DND-41 (cell line): ENCODE measurements at regions not wholly inside any gene's neighbourhood (a gene's known extent, or its start where the extent isn't known, plus 50 kb on each side); places are given as distances from the start of the nearest gene placed in this dataset.
"Not testable (repeated sequence)": the region's sequence is repeated elsewhere in the genome, so short reads cannot be mapped to it uniquely, and the experiment has no call there.

Experiments used
- ATAC-seq: fragments of 200-7000 bp; cut with Tn5 transposase; 3 replicates; pipeline ENCODE4 v1.9.1; 2021; ENCODE audit warnings: low read depth; ENCODE audit not compliant: insufficient read depth
- DNase-seq: peaks from one replicate; pipeline ENCODE4 v3.0.0-alpha.2; 2020
- H2AFZ ChIP-seq: 2 replicates; pipeline ENCODE4 v1.6.0; 2012; ENCODE audit warnings: low read depth, low read length
- H3K27ac ChIP-seq: 2 replicates; pipeline ENCODE4 v1.5.1; 2012; ENCODE audit warnings: low read length, inconsistent platforms
- H3K27me3 ChIP-seq: fragments of 200-600 bp; sonication (generic); 2 replicates; pipeline ENCODE4 v1.6.0; 2012; ENCODE audit warnings: low read length, mild to moderate bottlenecking, inconsistent platforms; ENCODE audit not compliant: insufficient read depth, poor library complexity
- H3K36me3 ChIP-seq: 2 replicates; pipeline ENCODE4 v1.5.1; 2012; ENCODE audit warnings: low read length, inconsistent platforms; ENCODE audit not compliant: insufficient read depth
- H3K4me1 ChIP-seq: 2 replicates; pipeline ENCODE4 v1.5.1; 2012; ENCODE audit warnings: mild to moderate bottlenecking, low read length; ENCODE audit not compliant: insufficient read depth
- H3K4me2 ChIP-seq: 2 replicates; pipeline ENCODE4 v1.6.0; 2012; ENCODE audit warnings: mild to moderate bottlenecking, moderate library complexity, low read length, inconsistent platforms; ENCODE audit not compliant: insufficient read depth
- H3K4me3 ChIP-seq, 2 experiments: fragments of 200-600 bp in 1 of 2; shearing (Covaris generic) in 1 of 2; 2 replicates each; pipeline ENCODE4 v1.5.1; 2012 to 2016; ENCODE audit warnings: inconsistent platforms in 2 of 2, low read length in 2 of 2, mild to moderate bottlenecking in 2 of 2, low read depth in 1 of 2, moderate library complexity in 1 of 2
- H3K79me2 ChIP-seq: 2 replicates; pipeline ENCODE4 v1.6.0; 2012; ENCODE audit warnings: low read length, inconsistent platforms; ENCODE audit not compliant: insufficient read depth
- H3K9ac ChIP-seq: 2 replicates; pipeline ENCODE4 v1.6.0; 2012; ENCODE audit warnings: low read depth, mild to moderate bottlenecking, inconsistent platforms, low read length, moderate library complexity
- H3K9me3 ChIP-seq: 2 replicates; pipeline ENCODE4 v1.5.1; 2012; ENCODE audit warnings: low read length, moderate library complexity, mild to moderate bottlenecking, inconsistent platforms; ENCODE audit not compliant: insufficient read depth, severe bottlenecking
- H4K20me1 ChIP-seq: 2 replicates; pipeline ENCODE4 v1.6.0; 2012; ENCODE audit warnings: low read length; ENCODE audit not compliant: insufficient read depth
- EZH2 ChIP-seq: IDR thresholded peaks from 3 replicates; pipeline ENCODE4 v1.6.1; 2012; ENCODE audit warnings: borderline replicate concordance, low read depth, mild to moderate bottlenecking, moderate library complexity, low read length, inconsistent platforms; ENCODE audit not compliant: severe bottlenecking
- TF ChIP-seq, protein P1 (sequence below): IDR thresholded peaks from 2 replicates; pipeline ENCODE4 v1.5.1; 2012; ENCODE audit warnings: borderline replicate concordance, low read length, moderate library complexity, mild to moderate bottlenecking; ENCODE audit not compliant: poor library complexity, severe bottlenecking; ENCODE audit errors: extremely low read depth

DNA sequence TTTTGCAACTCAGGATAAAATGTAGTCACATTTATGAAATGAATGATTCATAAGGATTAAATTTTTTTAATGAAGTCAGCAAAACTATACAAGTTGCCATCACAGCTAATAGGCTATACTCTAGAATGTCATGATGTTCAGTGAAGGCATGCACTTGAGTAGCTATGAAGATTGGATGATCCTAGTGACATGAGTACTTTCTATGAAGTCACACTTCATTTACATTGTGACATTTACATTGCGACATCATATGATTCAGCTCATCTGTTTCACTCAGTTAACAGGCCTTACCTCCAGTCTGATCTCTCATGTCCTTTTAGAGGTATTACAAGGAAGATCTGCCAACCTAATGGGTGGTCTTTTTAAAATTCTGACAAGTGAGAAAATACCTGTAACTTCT lies 82.7 kb upstream of the FGF13 start:
- Histone ChIP-seq H3K4me3 (no peak overlapping the region), H3K36me3 (no peaks in the 10 kb centered on the region), H3K9ac (no peak overlapping the region), H4K20me1 (no peaks in the 10 kb centered on the region), H3K4me2 (no peak overlapping the region), H3K9me3 (no peaks in the 10 kb centered on the region), H3K79me2 (no peaks in the 10 kb centered on the region), H3K27ac (no peak overlapping the region), H2AFZ (no peak overlapping the region), H3K4me1 (no peaks in the 10 kb centered on the region), H3K27me3 (no peaks in the 10 kb centered on the region)
- no peak for ATAC-seq
- no peak for DNase-seq
- TF ChIP-seq, protein P1, sequence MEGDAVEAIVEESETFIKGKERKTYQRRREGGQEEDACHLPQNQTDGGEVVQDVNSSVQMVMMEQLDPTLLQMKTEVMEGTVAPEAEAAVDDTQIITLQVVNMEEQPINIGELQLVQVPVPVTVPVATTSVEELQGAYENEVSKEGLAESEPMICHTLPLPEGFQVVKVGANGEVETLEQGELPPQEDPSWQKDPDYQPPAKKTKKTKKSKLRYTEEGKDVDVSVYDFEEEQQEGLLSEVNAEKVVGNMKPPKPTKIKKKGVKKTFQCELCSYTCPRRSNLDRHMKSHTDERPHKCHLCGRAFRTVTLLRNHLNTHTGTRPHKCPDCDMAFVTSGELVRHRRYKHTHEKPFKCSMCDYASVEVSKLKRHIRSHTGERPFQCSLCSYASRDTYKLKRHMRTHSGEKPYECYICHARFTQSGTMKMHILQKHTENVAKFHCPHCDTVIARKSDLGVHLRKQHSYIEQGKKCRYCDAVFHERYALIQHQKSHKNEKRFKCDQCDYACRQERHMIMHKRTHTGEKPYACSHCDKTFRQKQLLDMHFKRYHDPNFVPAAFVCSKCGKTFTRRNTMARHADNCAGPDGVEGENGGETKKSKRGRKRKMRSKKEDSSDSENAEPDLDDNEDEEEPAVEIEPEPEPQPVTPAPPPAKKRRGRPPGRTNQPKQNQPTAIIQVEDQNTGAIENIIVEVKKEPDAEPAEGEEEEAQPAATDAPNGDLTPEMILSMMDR: no peak
- TF ChIP-seq EZH2: no peak

DNA sequence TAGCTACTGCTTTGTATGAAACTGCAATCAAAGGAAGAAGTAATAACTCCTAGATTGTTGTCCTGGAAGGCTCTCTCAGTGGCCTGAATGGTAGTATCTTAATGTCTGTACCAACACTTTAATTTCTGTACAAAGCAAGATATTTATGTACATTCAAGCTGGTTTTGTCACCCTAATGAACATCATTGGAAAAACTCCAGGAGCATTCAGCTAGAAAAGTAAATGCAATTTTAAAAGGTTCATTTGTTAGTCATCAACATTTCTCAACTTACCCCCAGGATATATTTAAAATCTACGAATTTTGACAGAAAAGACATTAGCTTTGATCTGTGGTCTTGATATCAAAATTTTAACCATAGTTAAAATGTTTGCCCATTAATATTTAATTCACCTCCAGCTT lies 80.0 kb upstream of the FGF13 start:
- H2AFZ ChIP-seq: no peak overlapping the region
- TF ChIP-seq EZH2: no peak
- TF ChIP-seq, protein P1: no peak
- no peaks in the 10 kb centered on the region for H3K4me1 ChIP-seq
- H3K9ac ChIP-seq: no peak overlapping the region
- no peaks in the 10 kb centered on the region for H3K9me3 ChIP-seq
- H3K79me2 ChIP-seq: no peaks in the 10 kb centered on the region
- H3K27me3 ChIP-seq: no peaks in the 10 kb centered on the region
- no peak overlapping the region for H3K27ac ChIP-seq
- H3K4me2 ChIP-seq: no peak overlapping the region
- no peak overlapping the region for H3K4me3 ChIP-seq
- DNase-seq (no peak), ATAC-seq (no peak)
- H3K36me3 ChIP-seq: no peaks in the 10 kb centered on the region
- H4K20me1 ChIP-seq: no peaks in the 10 kb centered on the region

DNA sequence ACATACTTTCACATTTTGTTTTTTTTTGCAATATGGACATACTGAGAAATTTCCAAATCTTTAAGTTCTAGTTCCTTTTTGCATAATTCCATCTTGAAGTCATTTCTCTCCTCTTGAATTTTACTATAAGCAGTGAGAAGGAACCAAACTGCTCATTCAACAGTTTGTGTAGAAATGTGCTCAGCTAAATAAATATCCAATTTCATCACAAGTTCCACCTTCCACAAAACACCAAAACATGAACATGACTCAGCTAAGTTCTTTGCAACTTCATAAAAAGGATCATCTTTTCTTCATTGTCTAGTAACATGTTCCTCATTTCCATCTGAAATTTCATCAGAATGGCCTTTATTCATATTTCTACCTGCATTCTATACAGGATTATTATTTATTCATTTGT lies 77.3 kb upstream of the FGF13 start:
- no peak overlapping the region for H3K4me2 ChIP-seq
- DNase-seq: no peak
- H3K27me3 ChIP-seq: no peaks in the 10 kb centered on the region

DNA sequence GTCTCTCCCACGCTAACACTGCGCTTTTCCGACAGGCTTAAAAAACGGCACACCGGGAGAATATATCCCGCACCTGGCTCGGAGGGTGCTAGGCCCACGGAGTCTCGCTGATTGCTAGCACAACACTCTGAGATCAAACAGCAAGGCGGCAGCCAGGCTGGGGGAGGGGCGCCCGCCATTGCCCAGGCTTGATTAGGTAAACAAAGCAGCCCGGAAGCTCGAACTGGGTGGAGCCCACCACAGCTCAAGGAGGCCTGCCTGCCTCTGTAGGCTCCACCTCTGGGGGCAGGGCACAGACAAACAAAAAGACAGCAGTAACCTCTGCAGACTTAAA lies 67.0 kb upstream of the FGF13 start:
- not testable (repeated sequence) for ATAC-seq, H3K4me3 ChIP-seq, H3K79me2 ChIP-seq, H3K9me3 ChIP-seq, DNase-seq, H3K9ac ChIP-seq, H4K20me1 ChIP-seq, H3K4me1 ChIP-seq, H3K27me3 ChIP-seq, H3K36me3 ChIP-seq, H3K27ac ChIP-seq, H3K4me2 ChIP-seq, H2AFZ ChIP-seq

More for the DNA sequence above, 77.3 kb upstream of the FGF13 start:
- Histone ChIP-seq H3K79me2 (no peaks in the 10 kb centered on the region), H3K27ac (no peak overlapping the region), H3K9ac (no peak overlapping the region), H3K4me1 (no peaks in the 10 kb centered on the region), H2AFZ (no peak overlapping the region), H4K20me1 (no peaks in the 10 kb centered on the region), H3K9me3 (no peaks in the 10 kb centered on the region), H3K4me3 (no peak overlapping the region), H3K36me3 (no peaks in the 10 kb centered on the region)
- TF ChIP-seq, protein P1: no peak
- ATAC-seq: no peak

DNA sequence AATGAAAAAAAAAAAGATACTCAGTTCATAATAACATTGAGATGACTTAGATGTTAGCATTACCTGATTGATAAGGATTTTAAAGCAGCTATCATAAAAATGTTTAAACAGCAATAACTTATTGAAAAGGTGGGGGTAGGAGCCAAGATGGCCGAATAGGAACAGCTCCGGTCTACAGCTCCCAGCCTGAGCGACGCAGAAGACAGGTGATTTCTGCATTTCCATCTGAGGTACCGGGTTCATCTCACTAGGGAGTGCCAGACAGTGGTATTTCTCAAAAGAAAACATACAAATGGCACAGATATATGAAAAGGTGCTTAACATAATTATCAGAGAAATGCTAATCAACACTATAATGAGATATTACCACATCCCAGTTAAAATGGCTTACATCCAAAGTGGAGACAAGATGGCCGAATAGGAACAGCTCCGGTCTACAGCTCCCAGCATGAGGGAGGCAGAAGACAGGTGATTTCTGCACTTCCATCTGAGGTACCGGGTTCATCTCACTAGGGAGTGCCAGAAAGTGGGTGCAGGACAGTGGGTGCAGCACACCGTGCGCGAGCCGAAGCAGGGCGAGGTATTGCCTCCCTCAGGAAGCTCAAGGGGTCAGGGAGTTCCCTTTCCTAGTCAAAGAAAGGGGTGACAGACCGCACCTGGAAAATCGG lies 66.5 kb upstream of the FGF13 start:
- H3K79me2 ChIP-seq, H4K20me1 ChIP-seq, H3K9ac ChIP-seq, H3K4me1 ChIP-seq, H2AFZ ChIP-seq, H3K4me3 ChIP-seq, ATAC-seq, H3K4me2 ChIP-seq, H3K9me3 ChIP-seq, DNase-seq, H3K36me3 ChIP-seq, H3K27ac ChIP-seq, H3K27me3 ChIP-seq: not testable (repeated sequence)
